Lower leg skin (tissue), 3 donors: ENCODE measurements at regions not wholly inside any gene's neighbourhood (a gene's known extent, or its start where the extent isn't known, plus 50 kb on each side); places are given as distances from the start of the nearest gene placed in this dataset.
"Not testable (repeated sequence)": the region's sequence is repeated elsewhere in the genome, so short reads cannot be mapped to it uniquely, and the experiment has no call there.

ENCODE experiments used
- CTCF ChIP-seq, 3 donors: fragments of 450-650 bp; IDR thresholded peaks; one replicate each; pipeline ENCODE4 v1.5.1; 2016; ENCODE audit warnings: antibody characterized with exemption in 3 of 3, mild to moderate bottlenecking in 3 of 3, moderate library complexity in 2 of 3
- POLR2A ChIP-seq, 2 donors: fragments of 450-650 bp; IDR thresholded peaks; one replicate each; pipeline ENCODE4 v1.6.1; 2016 to 2017; ENCODE audit warnings: antibody characterized with exemption in 2 of 2, mild to moderate bottlenecking in 1 of 2, moderate library complexity in 1 of 2

DNA sequence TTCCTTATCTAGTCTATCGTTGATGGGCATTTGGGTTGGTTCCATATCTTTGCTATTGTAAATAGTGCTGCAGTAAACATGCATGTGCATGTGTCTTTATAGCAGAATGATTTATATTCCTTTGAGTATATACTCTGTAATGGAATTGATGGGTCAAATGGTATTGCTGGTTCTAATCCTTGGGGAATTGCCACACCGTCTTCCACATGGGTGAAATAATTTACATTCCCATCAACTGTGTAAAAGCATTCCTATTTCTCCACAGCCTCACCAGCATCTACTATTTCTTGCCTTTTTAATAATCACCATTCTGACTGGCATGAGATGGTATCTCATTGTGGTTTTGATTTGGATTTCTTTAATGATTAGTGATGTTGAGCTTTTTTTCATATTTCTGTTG, 430.5 kb upstream of the TMPRSS15 start:
- TF ChIP-seq POLR2A, CTCF (IDR thresholded peaks at IDR 0.05): not testable (repeated sequence)
